MCF 10A (cell line): ENCODE measurements at regions not wholly inside any gene's neighbourhood (a gene's known extent, or its start where the extent isn't known, plus 50 kb on each side); places are given as distances from the start of the nearest gene placed in this dataset.
"Not testable (repeated sequence)": the region's sequence is repeated elsewhere in the genome, so short reads cannot be mapped to it uniquely, and the experiment has no call there.

ENCODE experiments used
- BruUV-seq: library from RNA; stranded (reverse); fragments of 400-500 nt; replicated peaks from 2 replicates; lab custom pipeline; 2021; lab: Mats Ljungman, UMichigan
- CTCF ChIA-PET: fragments of 300-600 bp; sonication (Branson Sonifier 250); formaldehyde crosslinking; extraction: SDS; loops from one replicate; lab custom pipeline; 2021; ENCODE audit warnings: antibody characterized with exemption, inconsistent platforms; lab: Yijun Ruan, JAX
- POLR2A ChIA-PET: fragments of 300-600, 350-650 bp; sonication (Branson Sonifier 250); formaldehyde crosslinking; extraction: SDS; loops from one replicate; lab custom pipeline; 2020; ENCODE audit warnings: antibody characterized with exemption, inconsistent platforms; lab: Yijun Ruan, JAX
- DNase-seq: peaks from one replicate; pipeline ENCODE4 v3.0.0-alpha.2; 2018; ENCODE audit not compliant: unreplicated experiment
- H3K27ac Mint-ChIP-seq: one replicate; pipeline ENCODE4 v1.8.0; 2022; ENCODE audit warnings: mild to moderate bottlenecking, low read depth, mixed read lengths; ENCODE audit not compliant: unreplicated experiment
- H3K27me3 Mint-ChIP-seq: one replicate; pipeline ENCODE4 v1.8.0; 2022; ENCODE audit warnings: mixed read lengths; ENCODE audit not compliant: insufficient read depth, unreplicated experiment
- H3K36me3 Mint-ChIP-seq: one replicate; pipeline ENCODE4 v1.8.0; 2022; ENCODE audit warnings: mild to moderate bottlenecking, moderate library complexity, mixed read lengths; ENCODE audit not compliant: insufficient read depth, unreplicated experiment
- H3K4me1 Mint-ChIP-seq: one replicate; pipeline ENCODE4 v1.8.0; 2022; ENCODE audit warnings: mixed read lengths; ENCODE audit not compliant: insufficient read depth, unreplicated experiment
- H3K4me3 Mint-ChIP-seq: one replicate; pipeline ENCODE4 v1.8.0; 2022; ENCODE audit warnings: mild to moderate bottlenecking, moderate library complexity, mixed read lengths; ENCODE audit not compliant: unreplicated experiment
- H3K9me3 Mint-ChIP-seq: one replicate; pipeline ENCODE4 v1.8.0; 2022; ENCODE audit warnings: mixed read lengths; ENCODE audit not compliant: unreplicated experiment
- intact Hi-C: fragments of 100-400 bp; cut with micrococcal nuclease; formaldehyde crosslinking; loops from 2 replicates; pipeline ENCODE4 v1.14.1; 2022
- TF ChIP-seq, protein P1 (sequence below): fragments of 200-600 bp; IDR thresholded peaks from one replicate; pipeline ENCODE4 v1.8.0; 2022; ENCODE audit warnings: antibody characterized with exemption, mild to moderate bottlenecking; ENCODE audit not compliant: unreplicated experiment

DNA sequence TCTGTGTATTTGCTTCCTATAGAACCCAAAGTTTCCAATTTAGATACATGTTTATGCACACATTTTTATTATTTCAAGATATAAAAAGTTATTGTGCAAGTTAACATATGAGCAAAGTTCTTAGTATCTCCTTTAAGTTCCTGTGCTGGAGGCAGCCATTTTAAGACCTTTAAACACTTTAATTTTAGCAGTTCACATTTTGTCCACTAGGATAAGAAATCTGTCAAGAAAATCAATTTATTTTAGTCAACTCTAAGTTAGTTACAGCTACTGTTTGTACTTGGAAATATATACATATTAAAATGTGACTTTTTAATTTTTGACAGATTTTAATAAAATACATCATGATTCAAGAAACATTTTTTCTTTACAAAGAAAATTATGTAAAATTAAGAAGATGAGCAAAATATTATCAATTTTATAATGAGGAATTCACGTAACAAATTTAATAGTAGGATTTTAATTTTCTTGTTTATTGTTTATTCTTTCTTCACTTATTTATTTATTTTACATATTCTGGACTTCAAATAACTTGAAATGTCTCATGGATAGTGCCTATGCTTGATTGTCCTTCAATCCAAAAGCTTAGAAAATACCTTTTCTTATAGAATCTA is 402.6 kb upstream of the GBE1 start:
- H3K36me3 Mint-ChIP-seq, result no peaks in the 10 kb centered on the region
- CTCF ChIA-PET, result no interaction called here

DNA sequence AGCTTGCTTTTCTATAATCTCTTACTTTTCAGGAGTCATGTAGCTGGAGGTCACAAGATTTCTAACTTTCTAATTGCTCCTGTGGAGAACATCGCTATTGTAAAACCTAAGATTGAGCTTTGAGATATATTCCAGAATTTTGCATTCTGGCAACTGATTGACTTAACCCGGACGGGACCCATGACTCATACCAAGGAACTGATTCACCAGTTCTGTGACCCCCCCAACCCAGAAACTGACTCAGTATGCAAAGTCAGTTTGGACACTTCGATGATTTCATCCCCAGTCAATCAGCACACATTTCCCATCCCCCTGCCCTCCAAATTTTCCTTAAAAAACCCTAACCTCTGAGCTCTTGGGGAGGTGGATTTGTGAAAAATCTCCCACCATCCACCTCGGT is 396.5 kb upstream of the GBE1 start:
- H3K27ac Mint-ChIP-seq, result no peak overlapping the region
- peaks cover 6% of the 10 kb centered on the region for H3K9me3 Mint-ChIP-seq
- no peaks in the 10 kb centered on the region for H3K36me3 Mint-ChIP-seq
- H3K27me3 Mint-ChIP-seq, result no peaks in the 10 kb centered on the region
- H3K4me3 Mint-ChIP-seq, result no peak overlapping the region
- BruUV-seq, result no TSS peak
- H3K4me1 Mint-ChIP-seq, result peaks cover 6% of the 10 kb centered on the region
- TF ChIP-seq, protein P1, sequence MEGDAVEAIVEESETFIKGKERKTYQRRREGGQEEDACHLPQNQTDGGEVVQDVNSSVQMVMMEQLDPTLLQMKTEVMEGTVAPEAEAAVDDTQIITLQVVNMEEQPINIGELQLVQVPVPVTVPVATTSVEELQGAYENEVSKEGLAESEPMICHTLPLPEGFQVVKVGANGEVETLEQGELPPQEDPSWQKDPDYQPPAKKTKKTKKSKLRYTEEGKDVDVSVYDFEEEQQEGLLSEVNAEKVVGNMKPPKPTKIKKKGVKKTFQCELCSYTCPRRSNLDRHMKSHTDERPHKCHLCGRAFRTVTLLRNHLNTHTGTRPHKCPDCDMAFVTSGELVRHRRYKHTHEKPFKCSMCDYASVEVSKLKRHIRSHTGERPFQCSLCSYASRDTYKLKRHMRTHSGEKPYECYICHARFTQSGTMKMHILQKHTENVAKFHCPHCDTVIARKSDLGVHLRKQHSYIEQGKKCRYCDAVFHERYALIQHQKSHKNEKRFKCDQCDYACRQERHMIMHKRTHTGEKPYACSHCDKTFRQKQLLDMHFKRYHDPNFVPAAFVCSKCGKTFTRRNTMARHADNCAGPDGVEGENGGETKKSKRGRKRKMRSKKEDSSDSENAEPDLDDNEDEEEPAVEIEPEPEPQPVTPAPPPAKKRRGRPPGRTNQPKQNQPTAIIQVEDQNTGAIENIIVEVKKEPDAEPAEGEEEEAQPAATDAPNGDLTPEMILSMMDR, result no peak
- CTCF ChIA-PET, result interaction anchor here (0.5 kb wide), 1 partner anchor 19 kb away, joined by 4 read pairs; no protein-coding TSS in a partner anchor
- intact Hi-C loops, result no loop called here
- POLR2A ChIA-PET, result no interaction called here
- peak; percentile 58 for DNase-seq

More for the DNA sequence above, 402.6 kb upstream of the GBE1 start:
- Mint-ChIP-seq H3K4me1 (no peaks in the 10 kb centered on the region), H3K9me3 (no peaks in the 10 kb centered on the region), H3K4me3 (no peak overlapping the region), H3K27ac (no peak overlapping the region), H3K27me3 (no peaks in the 10 kb centered on the region)
- TF ChIP-seq, protein P1, result peak; percentile 18
- intact Hi-C loops, result no loop called here
- POLR2A ChIA-PET, result interaction anchor here (0.6 kb wide), 1 partner anchor 657 kb away, joined by 3 read pairs; no protein-coding TSS in a partner anchor
- BruUV-seq, result no TSS peak
- DNase-seq, result peak; percentile 6

DNA sequence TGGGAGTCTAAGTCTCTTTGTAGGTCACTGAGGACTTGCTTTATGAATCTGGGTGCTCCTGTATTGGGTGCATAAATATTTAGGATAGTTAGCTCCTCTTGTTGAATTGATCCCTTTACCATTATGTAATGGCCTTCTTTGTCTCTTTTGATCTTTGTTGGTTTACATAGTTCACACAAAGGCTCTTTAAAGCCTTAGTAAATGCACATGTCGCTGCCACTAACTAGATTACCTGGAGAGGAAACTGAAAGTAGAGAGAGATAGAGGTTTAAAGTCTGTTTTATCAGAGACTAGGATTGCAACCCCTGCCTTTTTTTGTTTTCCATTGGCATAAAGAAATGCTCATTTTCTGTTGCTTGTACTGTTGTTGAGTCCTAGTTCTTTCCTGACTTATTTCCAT is 392.4 kb upstream of the GBE1 start:
- H3K27me3 Mint-ChIP-seq, DNase-seq, H3K4me1 Mint-ChIP-seq, intact Hi-C loops, CTCF ChIA-PET, H3K36me3 Mint-ChIP-seq, BruUV-seq, POLR2A ChIA-PET, H3K9me3 Mint-ChIP-seq, H3K4me3 Mint-ChIP-seq, H3K27ac Mint-ChIP-seq: not testable (repeated sequence)

DNA sequence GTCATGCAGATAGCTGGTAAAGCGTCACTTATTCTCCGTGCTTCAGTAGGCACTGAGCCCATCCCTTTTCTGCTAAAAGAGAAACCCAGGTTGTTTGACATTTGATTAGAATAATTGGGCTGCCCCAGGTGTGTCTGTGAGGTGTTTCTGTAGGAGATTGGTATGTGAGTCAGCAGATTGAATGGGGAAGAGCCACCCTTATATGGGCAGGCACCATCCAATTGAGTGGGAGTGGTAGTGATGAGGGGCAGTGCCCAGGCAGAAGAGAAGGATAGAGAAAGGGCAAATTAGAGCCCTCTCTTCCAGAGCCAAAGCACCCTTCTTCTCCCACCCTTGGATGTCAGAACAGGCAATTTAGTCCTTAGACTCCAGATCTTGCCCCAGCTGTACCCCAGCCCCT is 384.3 kb upstream of the GBE1 start:
- Mint-ChIP-seq H3K9me3 (no peaks in the 10 kb centered on the region), H3K27ac (no peak overlapping the region), H3K4me3 (no peak overlapping the region), H3K4me1 (peaks cover 5% of the 10 kb centered on the region), H3K27me3 (no peaks in the 10 kb centered on the region), H3K36me3 (no peaks in the 10 kb centered on the region)
- TF ChIP-seq, protein P1, result no peak
- ChIA-PET POLR2A (no interaction called here), CTCF (interaction anchor here (5.2 kb wide), 1 partner anchor 13 kb away, joined by 30 read pairs; no protein-coding TSS in a partner anchor)
- no peak for DNase-seq
- no TSS peak for BruUV-seq
- intact Hi-C loops, result no loop called here
